ENCODE measurements at regions not wholly inside any gene's neighbourhood (a gene's known extent, or its start where the extent isn't known, plus 50 kb on each side); places are given as distances from the start of the nearest gene placed in this dataset.

GRCh38 chr18:67266246-67267237 is 250.0 kb downstream of the DSEL start:
- TF ChIP-seq, protein P1, sequence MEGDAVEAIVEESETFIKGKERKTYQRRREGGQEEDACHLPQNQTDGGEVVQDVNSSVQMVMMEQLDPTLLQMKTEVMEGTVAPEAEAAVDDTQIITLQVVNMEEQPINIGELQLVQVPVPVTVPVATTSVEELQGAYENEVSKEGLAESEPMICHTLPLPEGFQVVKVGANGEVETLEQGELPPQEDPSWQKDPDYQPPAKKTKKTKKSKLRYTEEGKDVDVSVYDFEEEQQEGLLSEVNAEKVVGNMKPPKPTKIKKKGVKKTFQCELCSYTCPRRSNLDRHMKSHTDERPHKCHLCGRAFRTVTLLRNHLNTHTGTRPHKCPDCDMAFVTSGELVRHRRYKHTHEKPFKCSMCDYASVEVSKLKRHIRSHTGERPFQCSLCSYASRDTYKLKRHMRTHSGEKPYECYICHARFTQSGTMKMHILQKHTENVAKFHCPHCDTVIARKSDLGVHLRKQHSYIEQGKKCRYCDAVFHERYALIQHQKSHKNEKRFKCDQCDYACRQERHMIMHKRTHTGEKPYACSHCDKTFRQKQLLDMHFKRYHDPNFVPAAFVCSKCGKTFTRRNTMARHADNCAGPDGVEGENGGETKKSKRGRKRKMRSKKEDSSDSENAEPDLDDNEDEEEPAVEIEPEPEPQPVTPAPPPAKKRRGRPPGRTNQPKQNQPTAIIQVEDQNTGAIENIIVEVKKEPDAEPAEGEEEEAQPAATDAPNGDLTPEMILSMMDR (IDR thresholded peaks at IDR 0.05 in 4 of 5, conservative IDR thresholded peaks at IDR 0.05 in 1 of 5): no peak
- TF ChIP-seq POLR2A (IDR thresholded peaks at IDR 0.05): no peak

All from gastrocnemius medialis (tissue), 4 donors.